ENCODE measurements at regions not wholly inside any gene's neighbourhood (a gene's known extent, or its start where the extent isn't known, plus 50 kb on each side); places are given as distances from the start of the nearest gene placed in this dataset.

DNA sequence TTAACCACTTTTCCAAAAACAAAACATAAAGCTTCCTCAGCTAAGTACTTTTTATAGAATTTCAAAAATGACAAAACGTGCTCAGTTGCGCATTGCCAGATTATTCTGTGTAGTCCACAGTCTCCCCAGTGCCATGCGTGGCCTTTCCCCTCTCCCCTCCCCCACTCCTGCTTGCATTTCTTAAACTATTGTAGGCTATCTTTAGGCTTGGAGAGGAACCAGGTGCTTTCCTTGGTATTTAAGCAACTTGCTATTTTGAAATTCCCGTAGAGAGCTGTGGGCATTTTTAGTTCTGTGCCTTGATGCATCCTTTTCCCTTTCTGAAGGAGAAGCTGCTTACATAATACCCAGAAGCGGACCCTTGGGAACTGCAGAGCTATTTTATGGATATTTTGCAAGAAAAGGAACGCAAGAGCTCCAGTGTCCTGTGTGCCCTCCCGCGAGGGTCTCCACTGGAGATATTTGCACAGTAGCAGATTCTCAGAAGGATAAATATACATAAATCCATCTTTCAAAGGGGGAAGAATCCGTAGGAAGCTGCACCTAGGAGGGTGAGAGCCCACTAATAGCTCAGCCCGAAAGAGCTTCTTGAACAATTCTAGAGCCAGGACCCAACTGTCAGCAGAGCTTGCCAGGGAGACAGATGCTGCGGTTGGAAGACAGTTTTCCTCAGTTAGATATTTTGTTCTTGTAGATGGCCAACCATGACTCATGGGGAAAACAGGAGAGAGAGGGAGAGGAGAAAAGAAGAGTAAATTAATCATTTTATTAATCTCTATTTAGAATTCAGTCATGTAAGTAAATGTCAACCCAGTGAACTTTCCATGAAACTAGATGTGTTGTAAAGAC is 1298.3 kb upstream of the WWC1 start:
- no peaks in the 10 kb centered on the region for H3K36me3 Mint-ChIP-seq (ENCODE audit: low read depth)
- DNase-seq (ENCODE audit: low spot score) = no peak
- TF ChIP-seq, protein P1, sequence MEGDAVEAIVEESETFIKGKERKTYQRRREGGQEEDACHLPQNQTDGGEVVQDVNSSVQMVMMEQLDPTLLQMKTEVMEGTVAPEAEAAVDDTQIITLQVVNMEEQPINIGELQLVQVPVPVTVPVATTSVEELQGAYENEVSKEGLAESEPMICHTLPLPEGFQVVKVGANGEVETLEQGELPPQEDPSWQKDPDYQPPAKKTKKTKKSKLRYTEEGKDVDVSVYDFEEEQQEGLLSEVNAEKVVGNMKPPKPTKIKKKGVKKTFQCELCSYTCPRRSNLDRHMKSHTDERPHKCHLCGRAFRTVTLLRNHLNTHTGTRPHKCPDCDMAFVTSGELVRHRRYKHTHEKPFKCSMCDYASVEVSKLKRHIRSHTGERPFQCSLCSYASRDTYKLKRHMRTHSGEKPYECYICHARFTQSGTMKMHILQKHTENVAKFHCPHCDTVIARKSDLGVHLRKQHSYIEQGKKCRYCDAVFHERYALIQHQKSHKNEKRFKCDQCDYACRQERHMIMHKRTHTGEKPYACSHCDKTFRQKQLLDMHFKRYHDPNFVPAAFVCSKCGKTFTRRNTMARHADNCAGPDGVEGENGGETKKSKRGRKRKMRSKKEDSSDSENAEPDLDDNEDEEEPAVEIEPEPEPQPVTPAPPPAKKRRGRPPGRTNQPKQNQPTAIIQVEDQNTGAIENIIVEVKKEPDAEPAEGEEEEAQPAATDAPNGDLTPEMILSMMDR (IDR thresholded peaks at IDR 0.05) = no peak
- H3K9me3 Mint-ChIP-seq (ENCODE audit: low read depth) = no peaks in the 10 kb centered on the region
- no peak overlapping the region for H3K4me3 Mint-ChIP-seq (ENCODE audit: unreplicated experiment)
- no peak overlapping the region for H3K27ac Mint-ChIP-seq (ENCODE audit: unreplicated experiment)
- peaks cover 11% of the 10 kb centered on the region for H3K27me3 Mint-ChIP-seq (ENCODE audit: low read depth)
- no peaks in the 10 kb centered on the region for H3K4me1 Mint-ChIP-seq (ENCODE audit: low read depth)

DNA sequence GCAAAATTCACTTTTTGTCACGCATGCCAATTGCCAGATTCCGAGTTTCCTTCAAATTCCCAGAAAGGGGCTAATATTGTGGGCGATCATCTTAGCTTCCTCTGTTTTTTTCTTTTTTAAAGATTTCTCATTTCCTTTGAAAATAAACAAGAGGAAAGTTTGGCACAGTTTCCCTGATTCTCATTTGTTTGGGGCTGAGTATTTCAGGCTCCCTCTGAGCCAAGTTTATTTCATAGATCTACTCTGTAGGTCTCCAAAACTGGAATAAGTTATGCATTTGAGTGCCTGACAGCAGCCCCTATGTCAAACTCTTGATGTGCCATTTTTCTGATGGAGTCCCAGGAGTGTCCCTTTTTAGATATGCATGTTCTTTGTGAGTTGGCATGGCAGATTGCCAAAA is 1297.2 kb upstream of the WWC1 start:
- Mint-ChIP-seq H3K27ac (ENCODE audit: unreplicated experiment) (no peak overlapping the region), H3K27me3 (ENCODE audit: low read depth) (peaks cover 8% of the 10 kb centered on the region), H3K9me3 (ENCODE audit: low read depth) (no peaks in the 10 kb centered on the region), H3K4me1 (ENCODE audit: low read depth) (no peaks in the 10 kb centered on the region), H3K36me3 (ENCODE audit: low read depth) (no peaks in the 10 kb centered on the region), H3K4me3 (ENCODE audit: unreplicated experiment) (no peak overlapping the region)
- DNase-seq (ENCODE audit: low spot score) = no peak
- TF ChIP-seq, protein P1 (IDR thresholded peaks at IDR 0.05) = no peak

DNA sequence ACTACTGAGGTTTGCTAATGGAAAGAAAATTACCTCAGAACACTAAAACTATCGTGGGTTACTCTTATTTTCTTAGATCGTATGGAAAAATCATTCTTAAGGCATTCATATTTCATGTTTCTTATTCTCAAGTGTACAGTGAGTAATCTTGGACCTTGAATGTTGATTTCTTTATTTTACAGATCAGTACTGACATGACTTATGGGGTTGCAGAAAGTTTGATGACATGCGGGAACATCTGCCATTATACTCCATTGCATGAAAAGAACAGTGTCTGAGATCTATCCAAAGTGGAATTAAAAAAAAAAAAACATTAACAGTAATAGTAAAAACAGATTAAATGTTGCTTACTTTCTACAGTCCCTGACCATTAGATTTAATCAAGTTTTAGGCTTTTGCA is 1290.2 kb upstream of the WWC1 start:
- no peaks in the 10 kb centered on the region for H3K9me3 Mint-ChIP-seq (ENCODE audit: low read depth)
- no peaks in the 10 kb centered on the region for H3K36me3 Mint-ChIP-seq (ENCODE audit: low read depth)
- TF ChIP-seq, protein P1 (IDR thresholded peaks at IDR 0.05) = no peak
- H3K4me3 Mint-ChIP-seq (ENCODE audit: unreplicated experiment) = no peak overlapping the region
- no peak for DNase-seq (ENCODE audit: low spot score)
- H3K27me3 Mint-ChIP-seq (ENCODE audit: low read depth) = peaks cover 24% of the 10 kb centered on the region
- no peak overlapping the region for H3K27ac Mint-ChIP-seq (ENCODE audit: unreplicated experiment)
- no peaks in the 10 kb centered on the region for H3K4me1 Mint-ChIP-seq (ENCODE audit: low read depth)

DNA sequence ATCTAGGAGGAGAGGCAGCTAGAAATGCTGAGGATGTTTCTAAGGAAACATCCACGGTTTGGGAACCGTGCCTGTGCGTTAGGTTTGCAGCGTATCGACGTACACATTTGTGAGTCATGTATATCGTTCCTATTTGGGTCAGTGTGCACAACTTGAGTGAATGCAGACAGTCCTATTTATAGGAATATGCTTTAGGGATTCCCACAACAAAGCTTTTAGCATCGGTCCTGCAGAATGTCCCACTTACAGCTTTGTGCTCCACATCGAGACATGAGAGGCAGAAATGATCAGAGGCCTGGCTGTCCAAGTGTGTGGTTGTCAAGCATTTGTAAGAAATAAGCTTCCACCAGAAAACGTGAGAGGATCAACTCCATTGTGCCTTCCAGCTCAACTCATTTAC is 1282.7 kb upstream of the WWC1 start:
- Mint-ChIP-seq H3K27ac (ENCODE audit: unreplicated experiment) (no peak overlapping the region), H3K9me3 (ENCODE audit: low read depth) (no peaks in the 10 kb centered on the region), H3K4me3 (ENCODE audit: unreplicated experiment) (no peak overlapping the region), H3K36me3 (ENCODE audit: low read depth) (no peaks in the 10 kb centered on the region), H3K27me3 (ENCODE audit: low read depth) (peaks cover 14% of the 10 kb centered on the region), H3K4me1 (ENCODE audit: low read depth) (no peaks in the 10 kb centered on the region)
- DNase-seq (ENCODE audit: low spot score) = no peak
- TF ChIP-seq, protein P1 (IDR thresholded peaks at IDR 0.05) = no peak

DNA sequence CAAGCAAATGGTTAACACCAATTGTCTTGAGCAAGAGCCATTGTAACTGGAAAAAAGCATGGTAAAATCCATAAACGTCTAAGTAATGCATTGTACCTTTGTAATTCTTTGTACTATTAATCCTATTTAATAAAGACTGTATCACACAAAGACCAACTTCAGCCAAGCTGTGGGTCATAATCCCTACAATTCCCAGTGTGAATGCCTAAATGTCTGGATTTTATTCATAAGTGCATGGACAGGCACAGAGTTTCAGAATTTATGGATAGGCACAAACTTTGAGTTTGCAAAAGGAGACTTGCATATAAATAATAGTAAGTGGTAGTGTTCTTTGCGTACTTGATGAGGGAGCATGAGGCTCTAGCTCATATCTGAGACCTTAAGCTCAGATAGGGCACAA is 1280.2 kb upstream of the WWC1 start:
- H3K27ac Mint-ChIP-seq (ENCODE audit: unreplicated experiment) = no peak overlapping the region
- H3K36me3 Mint-ChIP-seq (ENCODE audit: low read depth) = no peaks in the 10 kb centered on the region
- no peaks in the 10 kb centered on the region for H3K4me1 Mint-ChIP-seq (ENCODE audit: low read depth)
- H3K27me3 Mint-ChIP-seq (ENCODE audit: low read depth) = peaks cover 20% of the 10 kb centered on the region
- no peak for DNase-seq (ENCODE audit: low spot score)
- TF ChIP-seq, protein P1 (IDR thresholded peaks at IDR 0.05) = no peak
- no peaks in the 10 kb centered on the region for H3K9me3 Mint-ChIP-seq (ENCODE audit: low read depth)
- H3K4me3 Mint-ChIP-seq (ENCODE audit: unreplicated experiment) = no peak overlapping the region
